GM19395 (cell line): ENCODE measurements at regions not wholly inside any gene's neighbourhood (a gene's known extent, or its start where the extent isn't known, plus 50 kb on each side); places are given as distances from the start of the nearest gene placed in this dataset.
"Not testable (repeated sequence)": the region's sequence is repeated elsewhere in the genome, so short reads cannot be mapped to it uniquely, and the experiment has no call there.

Experiments used
- ATAC-seq: cut with Tn5 transposase; IDR thresholded peaks from one replicate; pipeline ENCODE4 v1.9.1; 2021; ENCODE audit warnings: mild to moderate bottlenecking, moderate library complexity; ENCODE audit not compliant: unreplicated experiment

DNA sequence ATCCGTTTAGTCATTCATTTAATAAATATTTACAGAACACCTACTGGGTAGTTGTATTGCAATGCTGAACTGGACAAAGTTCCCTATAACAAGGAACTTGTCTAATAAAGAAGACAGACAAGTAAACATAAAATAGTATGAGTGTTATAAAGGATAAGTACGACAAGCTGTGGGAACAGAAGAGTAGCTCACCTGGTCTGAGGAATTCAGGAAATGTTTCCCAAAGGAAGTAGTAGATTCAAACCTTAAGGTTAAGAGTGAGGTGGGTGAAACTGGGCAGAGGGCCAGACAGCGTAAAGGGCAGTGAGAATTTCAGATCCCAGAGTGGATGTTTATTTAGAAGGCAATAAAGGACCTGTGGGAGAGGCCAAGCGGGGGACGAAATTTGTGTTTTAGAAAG lies 72.3 kb upstream of the CD2AP start:
- no peak for ATAC-seq

DNA sequence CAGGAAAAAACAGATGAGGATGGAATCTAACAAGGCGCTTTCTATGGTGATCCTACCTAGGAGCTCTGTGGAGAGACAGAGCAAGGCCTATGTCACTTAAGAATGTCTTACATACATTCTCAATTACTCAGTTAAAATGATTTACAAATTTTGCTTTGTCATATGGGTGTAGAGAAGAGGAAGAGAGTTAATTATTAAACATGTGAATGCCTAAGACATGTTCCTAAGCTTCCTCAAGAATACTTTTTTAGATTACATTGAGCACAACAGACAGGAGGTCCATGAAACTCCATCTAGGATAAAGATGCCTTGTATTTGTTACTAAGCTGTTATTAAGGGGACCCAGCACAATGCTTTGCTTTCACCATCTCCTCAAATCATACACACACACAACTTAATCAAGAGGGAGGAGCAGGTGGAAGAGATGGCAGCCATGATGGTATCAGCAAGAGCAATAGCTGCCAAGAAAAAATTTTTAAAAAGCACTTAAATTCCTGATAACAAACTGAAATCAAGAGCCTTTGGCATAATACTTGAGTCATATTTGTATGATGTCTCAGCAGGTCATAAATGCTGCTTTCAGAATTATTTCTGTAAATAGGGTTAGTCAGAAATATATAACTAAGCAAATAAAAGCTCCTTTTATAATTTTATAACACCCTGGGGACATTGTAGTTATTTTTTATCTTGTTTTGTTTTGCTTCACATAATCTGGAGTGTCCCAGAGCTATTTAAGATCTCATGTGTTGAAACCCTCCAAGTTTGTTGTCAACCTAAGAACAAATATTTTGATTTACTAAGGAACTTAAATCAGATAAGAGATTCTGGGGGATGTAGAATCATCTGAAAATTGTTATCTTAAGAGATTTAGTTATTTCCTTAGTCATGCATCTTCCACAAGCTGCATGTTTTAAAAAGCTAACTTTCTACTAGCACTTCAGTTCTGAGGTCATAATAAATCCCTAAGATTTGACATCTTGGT lies 70.0 kb upstream of the CD2AP start:
- ATAC-seq: no peak

DNA sequence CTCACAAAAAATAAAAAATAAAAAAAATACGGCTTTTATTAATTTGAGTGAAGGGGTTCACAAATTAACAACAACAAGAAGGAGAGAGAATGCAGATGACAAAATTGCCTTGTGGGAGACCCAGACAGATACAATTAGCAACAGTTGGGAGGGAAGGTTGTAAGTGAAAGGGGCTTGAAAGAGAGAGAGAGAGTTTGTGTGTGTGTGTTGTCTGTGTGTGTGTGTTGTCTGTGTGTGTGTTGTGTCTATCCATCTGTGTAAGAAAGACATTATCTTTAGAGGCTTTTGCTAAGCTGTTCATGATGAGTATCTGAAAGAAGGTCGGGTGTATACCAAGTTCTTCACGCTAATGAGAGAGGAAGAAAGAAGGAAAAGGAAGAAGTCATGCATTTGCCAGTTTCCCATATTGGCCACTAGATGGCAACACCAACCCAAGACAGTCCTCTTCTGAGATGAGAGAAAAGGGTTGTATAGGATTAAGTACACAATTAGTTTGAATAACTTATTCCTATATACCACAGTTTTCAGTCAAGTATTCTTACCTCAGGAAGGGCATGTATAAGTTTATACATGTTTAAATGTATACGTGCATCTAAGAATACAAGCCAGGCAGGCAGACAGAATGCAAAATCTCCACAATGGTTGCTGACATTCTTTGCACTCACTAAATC lies 63.7 kb upstream of the CD2AP start:
- ATAC-seq: peak; percentile 79

DNA sequence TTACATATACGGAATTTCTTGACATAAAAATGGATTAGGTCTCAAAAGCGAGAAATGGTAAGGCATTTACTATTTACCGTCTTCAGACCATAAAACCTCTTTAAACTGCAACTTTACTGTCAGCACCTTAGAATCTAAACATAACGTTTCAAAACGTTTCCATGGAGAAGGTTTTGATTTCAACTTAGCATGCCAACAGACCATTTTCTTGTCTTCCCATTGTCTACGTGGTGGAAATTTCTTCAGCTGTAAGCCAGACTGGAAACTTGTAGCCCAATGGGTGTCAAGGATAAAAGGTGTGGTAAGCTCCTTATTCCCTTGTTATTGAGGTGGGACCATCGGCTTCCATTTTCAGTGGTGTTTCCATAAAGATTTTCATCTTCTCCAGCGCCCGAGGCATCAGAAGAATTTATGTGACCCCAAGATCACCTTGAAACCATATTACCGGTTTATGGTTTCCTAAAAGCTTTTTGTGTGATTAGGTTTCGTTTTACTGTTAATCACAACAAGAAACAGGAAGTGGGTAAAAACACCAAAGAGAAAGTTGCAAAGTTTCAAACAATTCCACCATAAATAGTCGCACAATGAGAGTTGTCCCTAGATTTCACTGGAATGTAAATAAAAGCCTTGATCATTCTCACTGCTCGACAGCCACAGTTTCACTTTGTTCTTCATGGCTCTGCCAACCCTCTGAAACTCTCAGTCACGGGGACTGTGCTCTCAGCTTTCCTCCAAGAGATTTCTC lies 63.0 kb upstream of the CD2AP start:
- peak; percentile 82 for ATAC-seq

DNA sequence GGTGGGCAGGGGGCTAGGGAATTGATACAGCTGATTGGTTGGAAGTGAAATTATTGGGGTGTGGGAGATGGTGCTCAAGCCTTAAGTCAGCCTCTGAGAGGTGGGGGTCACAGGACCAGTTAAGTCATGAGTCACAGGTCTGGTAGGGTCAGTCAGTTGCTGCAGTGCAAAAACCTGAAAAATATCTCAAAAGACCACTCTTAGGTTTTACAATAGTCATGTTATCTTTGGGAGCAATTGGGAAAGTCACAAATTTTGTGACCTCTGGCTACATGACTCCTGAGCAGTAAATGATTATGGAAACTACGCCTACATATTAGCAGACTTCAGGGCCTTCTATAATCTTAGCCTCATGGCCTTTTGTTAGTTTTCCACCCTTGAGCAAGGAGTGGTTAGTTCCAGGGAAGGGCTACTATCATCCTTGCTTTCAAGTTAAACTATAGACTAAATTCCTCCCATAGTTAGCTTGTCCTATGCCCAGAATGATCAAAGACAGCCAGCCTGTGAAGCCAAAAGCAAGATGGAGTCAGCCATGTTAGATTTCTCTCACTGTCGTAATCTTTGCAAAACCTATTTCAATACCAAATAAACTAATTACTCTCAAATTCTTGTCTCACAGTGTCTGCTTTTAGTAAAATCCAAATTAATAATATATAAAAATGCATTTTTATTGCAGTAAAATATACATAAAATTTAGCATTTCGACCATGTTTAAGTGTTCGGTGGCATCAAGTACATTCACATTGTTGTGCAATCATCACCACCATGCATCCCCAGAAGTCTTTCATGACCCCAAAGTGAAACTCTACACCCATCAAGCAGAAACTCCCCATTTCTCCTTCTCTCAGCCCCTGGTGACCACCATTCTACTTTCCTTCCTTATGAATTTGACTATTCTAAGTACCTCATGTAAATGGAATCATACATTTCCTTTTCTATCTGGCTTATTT lies 60.9 kb upstream of the CD2AP start:
- ATAC-seq: no peak

- ATAC-seq: no peak
Observed at GRCh38 chr6:47419621-47420020, 58.0 kb upstream of the CD2AP start.

DNA sequence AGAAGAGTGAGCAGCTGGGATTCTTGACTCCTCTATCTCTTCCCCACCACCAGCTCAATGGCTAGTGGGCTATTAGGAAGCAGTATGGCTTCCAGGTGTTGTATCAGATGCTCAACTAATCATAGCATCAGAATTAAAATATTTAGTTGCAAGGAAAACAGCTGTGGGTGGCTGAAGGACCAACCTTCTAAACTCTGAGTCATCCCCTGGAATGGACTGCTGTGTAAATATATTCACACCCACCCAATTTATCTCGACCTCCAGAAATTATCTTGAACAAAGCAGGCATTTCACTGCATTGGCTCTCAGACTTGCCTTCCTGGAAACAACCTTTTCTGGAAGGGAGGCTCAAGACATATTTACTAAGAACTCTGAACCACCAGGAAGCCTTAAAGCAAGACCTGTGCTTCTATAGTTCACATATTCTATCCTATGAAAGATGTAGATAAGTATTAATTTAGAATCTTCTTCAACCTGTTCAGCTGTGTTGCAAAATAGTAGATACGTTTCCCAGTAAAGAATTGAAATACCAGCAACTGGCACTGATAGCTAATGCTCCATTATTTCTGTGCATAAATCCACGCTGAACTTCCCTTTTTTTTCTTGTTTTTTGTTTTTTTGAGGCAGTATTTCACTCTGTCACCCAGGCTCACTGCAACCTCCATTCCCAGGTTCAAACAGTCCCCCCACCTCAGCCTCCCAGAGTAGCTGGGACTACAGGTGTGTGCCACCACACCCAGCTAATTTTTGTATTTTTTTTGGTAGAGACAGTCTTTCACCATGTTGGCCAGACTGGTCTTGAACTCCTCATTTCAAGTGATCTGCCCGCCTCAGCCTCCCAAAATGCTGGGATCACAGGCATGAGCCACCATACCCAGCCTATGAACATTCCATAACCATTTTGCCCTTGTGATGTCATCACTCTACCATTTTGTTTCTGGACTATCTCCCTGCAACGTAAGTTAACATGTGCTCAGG lies 56.9 kb upstream of the CD2AP start:
- no peak for ATAC-seq

GRCh38 chr6:47423079-47423478 lies 54.5 kb upstream of the CD2AP start:
- no peak for ATAC-seq

- ATAC-seq: no peak
Observed at GRCh38 chr6:47424436-47424836, 53.2 kb upstream of the CD2AP start.

DNA sequence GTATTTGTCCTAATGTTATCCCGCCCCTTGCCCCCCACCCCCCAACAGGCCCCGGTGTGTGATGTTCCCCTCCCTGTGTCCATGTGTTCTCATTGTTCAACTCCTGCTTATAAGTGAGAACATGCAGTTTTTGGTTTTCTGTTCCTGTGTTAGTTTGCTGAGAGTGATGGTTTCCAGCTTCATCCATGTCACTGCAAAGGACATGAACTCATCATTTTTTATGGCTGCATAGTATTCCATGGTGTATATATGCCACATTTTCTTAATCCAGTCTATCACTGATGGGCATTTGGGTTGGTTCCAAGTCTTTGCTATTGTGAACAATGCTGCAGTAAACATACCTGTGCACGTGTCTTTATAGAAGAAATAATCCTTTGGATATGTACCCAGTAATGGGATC lies 51.9 kb upstream of the CD2AP start:
- not testable (repeated sequence) for ATAC-seq

DNA sequence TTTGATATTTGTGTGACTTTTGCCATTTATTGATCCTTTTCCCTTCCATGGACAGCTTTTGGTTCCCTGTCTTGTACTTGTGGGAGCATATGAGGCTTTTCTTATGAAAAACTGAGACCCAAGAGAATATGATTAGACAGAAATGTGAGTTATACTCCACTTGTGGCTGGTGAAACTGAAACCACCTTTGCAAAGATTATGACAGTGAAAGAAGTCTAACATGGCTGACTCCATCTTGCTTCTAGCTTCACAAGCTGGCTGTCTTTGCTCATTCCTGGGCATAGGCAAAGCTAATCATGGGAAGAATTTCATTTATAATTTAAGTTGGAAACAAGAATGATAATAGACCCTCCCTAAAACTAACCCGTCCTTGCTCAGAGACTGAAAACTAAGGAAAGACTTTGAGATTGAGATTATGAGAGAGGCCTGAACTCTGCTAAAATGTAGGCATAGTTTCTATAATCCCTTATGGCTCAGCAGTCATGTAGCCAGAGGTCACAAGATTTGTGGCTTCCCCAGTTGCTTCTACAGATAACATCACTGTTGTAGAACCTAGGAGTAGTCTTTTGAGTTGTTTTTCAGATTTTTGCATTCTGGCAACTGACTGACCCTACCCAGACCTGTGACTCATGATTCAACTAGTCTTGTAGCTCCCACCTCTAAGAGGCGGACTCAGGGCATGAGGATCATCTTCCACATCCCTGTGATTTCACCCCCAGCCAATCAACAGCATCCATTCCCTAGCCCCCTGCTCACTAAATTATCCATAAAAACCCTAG lies 50.9 kb upstream of the CD2AP start:
- no peak for ATAC-seq

DNA sequence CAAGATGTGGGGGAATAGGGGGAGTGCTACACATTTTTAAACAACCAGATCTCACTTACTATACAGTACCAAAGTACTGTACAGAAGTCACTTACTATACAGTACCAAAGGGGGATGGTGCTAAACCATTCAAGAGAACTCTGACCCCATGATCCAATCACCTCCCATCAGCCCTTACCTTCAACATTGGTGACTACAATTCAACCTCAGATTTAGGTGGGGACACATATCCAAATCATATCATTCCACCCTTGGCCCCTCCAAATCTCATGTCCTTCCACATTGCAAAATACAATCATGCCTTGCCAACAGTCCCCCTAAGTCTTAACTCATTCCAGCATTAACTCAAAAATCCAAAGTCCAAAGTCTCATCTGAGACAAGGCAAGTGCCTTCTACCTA lies 49.9 kb upstream of the CD2AP start:
- no peak for ATAC-seq
